HUDEP-2 (cell line): ENCODE measurements at regions not wholly inside any gene's neighbourhood (a gene's known extent, or its start where the extent isn't known, plus 50 kb on each side); places are given as distances from the start of the nearest gene placed in this dataset.
A peak's percentile ranks its signal among the peaks of the same experiment; 100 is the strongest.

Experiments
- DNase-seq, 76 experiments: peaks; one replicate each; lab custom pipeline; 2025; ENCODE audit not compliant: unreplicated experiment in 76 of 76; lab: John Stamatoyannopoulos, UW

DNA sequence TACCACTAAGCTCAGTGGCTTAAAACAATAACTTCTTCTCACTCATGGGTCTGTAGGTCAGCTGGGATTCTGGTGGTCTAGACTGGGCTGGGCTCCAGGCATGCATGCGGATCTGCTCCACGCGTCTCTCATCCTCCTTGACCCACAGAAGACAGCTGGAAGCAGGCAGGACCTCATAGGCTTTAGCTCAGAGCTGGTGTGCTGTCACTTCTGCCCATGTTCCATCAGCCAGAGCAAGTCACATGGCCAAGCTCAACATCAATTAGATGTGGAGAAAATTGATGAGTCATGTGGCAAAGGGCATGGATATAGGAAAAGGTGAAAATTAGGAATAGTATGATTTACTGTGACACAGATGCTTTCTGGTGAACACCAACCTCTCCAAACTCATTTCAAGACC is 57.4 kb upstream of the PSMF1 start:
- DNase-seq = no peak

DNA sequence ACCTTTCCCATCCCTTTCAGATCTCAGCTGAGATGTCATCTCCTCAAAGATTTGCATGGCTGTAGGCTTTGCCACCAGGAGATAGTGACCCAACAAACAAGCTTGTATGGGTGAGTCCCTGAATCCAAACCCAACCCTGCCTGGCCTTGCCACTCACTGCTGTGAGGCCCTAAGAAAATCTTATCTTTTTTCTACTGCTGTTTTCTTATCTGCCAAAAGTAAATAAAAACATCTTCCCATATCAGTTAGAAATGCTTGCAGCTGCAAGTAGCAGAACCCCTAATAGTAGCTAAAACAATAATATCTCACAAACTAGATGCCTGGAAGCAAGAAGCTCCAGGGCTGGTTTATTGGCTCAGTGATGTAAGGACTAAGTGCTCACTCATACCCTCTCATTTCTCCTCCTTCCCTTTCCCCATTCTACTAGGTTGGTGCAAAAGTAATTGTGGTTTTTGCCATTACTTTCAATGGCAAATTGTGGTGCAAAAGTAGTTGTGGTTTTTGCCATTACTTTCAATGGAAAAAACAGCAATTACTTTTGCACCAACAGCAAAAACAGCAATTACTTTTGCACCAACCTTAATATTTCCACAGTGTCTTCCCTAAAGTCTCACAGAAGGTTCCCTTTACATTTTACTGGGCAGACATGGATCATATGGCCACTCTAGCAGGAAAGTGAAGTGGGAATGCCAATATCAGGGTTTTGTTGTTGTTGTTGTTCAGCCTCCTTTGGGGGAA is 56.7 kb upstream of the PSMF1 start:
- peak in 7 of 76 experiments; percentile 2 to 36 (median 17) for DNase-seq

DNA sequence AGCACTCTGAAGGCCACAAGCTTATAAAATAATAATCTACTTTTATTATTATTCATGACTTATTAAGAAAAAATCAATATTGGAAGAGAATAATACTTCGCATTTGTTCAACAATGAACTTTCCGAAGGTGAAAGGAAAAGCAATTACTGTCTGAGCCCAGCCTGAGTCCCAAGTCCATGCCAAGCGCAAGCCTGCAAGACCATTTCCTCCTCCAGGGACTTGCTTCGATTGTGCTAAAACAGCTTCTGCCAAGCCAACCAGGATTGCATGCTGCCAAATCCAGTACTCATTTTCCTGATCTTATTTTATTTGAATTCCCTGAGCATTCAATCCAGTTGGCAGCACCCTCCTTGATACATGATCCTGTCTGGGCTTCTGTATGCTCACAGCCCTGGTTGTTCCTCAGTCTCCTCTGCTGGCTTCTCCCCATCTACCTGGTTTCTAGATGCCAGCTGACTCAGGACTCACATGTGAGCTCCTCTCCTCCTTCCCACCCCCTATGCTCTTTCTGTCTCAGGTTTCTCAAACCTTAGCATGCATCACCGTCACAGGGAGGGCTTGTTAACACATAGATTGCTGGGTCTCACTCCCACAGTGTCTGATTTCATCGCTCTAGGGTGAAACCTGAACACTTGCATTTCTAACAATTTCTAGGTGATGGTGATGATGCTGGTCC is 55.9 kb upstream of the PSMF1 start:
- no peak for DNase-seq
